ENCODE measurements at regions not wholly inside any gene's neighbourhood (a gene's known extent, or its start where the extent isn't known, plus 50 kb on each side); places are given as distances from the start of the nearest gene placed in this dataset.
A peak's percentile ranks its signal among the peaks of the same experiment; 100 is the strongest.
"Not testable (repeated sequence)": the region's sequence is repeated elsewhere in the genome, so short reads cannot be mapped to it uniquely, and the experiment has no call there.

- no peak for DNase-seq (ENCODE audit: low spot score)
Observed at GRCh38 chr3:150242220-150242936, 165.7 kb upstream of the TSC22D2 start.

DNA sequence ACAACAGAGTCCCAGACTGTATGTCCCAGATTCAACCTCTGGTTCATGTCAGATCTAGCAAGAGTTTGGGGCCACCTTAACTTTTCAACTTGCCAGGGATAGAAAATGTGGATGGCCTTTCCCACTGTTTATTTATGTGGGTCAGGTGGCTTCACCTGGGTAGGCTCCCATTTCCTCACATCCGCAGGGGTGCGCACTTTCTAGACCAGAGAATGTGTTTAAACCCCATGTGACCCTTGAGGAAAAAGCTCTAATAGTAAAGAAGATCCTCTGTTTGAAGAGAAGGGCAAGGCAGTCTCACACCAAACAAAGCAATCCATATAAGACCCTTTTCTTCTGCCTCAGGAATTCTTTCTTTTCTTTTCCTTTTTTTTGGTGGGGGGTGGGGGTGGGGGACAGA lies 167.2 kb upstream of the TSC22D2 start:
- no peak for DNase-seq (ENCODE audit: low spot score)

GRCh38 chr3:150239766-150240165 lies 168.3 kb upstream of the TSC22D2 start:
- no peak for DNase-seq (ENCODE audit: low spot score)

GRCh38 chr3:150238995-150239619 lies 169.0 kb upstream of the TSC22D2 start:
- DNase-seq (ENCODE audit: low spot score), result no peak

GRCh38 chr3:150238048-150238802 lies 169.9 kb upstream of the TSC22D2 start:
- DNase-seq (ENCODE audit: low spot score), result no peak

- no peak for DNase-seq (ENCODE audit: low spot score)
Observed at GRCh38 chr3:150237490-150237889, 170.6 kb upstream of the TSC22D2 start.

DNA sequence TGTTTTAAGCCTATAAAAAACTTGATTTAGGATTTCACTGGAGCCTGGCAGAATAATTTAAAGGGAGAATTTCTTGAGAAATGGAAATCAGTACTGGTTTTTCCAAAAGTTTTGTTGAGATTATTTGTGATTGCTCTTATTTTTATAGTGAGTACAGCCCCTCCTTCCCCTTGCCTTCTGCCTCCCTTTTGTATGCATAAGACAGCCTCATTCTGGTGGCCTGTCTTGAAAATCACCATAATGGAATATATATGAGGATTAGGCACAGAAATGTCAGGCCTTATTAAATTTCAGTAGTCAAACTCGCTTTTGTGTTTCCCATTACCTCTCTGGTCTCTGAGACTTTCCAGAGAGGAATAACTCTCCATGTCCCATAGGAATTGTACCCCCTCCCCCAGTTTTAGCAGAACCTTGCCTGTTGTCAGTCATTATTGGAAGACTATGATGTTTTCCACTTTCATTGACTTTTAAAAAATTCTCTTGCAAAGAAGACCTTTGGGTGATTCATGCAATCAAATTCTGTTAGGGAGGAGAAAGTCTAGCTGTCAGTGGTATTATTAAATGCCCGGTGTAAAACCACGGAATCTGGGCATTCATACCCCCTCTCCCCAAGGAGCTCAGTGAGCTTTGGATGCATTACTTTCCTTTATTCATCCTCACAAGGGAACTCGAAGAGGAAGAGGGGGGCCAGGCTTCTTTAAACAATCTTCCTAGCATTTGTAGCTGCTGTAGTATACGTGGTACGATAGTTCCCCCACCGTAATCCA lies 171.6 kb upstream of the TSC22D2 start:
- no peak for DNase-seq (ENCODE audit: low spot score)

DNA sequence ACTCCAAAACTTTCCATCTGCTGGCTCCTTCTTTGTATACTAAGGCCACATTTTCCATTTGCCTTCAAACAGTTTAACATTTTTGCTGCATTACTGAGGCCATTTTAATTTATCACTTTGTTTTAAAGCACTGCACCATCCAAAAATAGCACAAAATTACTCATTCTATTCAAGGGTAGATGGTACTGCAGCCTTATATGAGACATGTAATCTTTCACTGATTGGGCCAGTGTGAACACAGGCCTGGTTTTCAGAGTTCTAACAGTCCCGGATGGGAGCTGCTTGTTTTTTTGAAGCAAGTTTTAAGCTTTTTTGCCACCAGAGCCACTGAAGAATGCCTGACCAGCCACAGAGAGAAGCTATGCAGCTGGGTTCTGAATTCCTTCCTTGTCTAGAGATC lies 172.3 kb upstream of the TSC22D2 start:
- no peak for DNase-seq (ENCODE audit: low spot score)

- no peak for DNase-seq (ENCODE audit: low spot score)
Observed at GRCh38 chr3:150232992-150233451, 175.1 kb upstream of the TSC22D2 start.

GRCh38 chr3:150230037-150230436 lies 178.1 kb upstream of the TSC22D2 start:
- no peak for DNase-seq (ENCODE audit: low spot score)

GRCh38 chr3:150228626-150229025 lies 179.5 kb upstream of the TSC22D2 start:
- not testable (repeated sequence) for DNase-seq (ENCODE audit: low spot score)

- DNase-seq (ENCODE audit: low spot score), result peak; percentile 76
Observed at GRCh38 chr3:150227839-150228238, 180.3 kb upstream of the TSC22D2 start.

- no peak for DNase-seq (ENCODE audit: low spot score)
Observed at GRCh38 chr3:150225986-150226385, 182.1 kb upstream of the TSC22D2 start.

DNA sequence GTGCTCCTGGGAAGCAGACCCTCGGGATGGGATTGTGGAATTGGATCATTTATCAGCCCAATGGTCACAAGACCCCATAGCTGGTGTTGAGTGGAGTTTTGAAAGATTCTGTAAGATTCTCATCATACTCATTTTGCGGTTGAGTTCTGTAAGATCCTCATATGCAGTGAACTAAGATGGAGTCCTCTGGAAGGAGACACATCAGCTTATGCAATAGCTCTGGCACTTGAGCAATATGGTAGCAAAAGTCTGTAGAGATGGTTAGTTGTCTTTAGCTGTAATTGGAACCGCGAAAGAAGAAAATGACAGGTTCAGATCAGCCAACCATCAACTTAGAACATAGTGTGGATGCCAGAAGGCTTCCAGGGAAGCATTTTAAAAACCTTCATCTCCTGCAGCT lies 184.5 kb upstream of the TSC22D2 start:
- no peak for DNase-seq (ENCODE audit: low spot score)

GRCh38 chr3:150222691-150223489 lies 185.2 kb upstream of the TSC22D2 start:
- DNase-seq (ENCODE audit: low spot score), result no peak

- no peak for DNase-seq (ENCODE audit: low spot score)
Observed at GRCh38 chr3:150221904-150222523, 186.1 kb upstream of the TSC22D2 start.

DNA sequence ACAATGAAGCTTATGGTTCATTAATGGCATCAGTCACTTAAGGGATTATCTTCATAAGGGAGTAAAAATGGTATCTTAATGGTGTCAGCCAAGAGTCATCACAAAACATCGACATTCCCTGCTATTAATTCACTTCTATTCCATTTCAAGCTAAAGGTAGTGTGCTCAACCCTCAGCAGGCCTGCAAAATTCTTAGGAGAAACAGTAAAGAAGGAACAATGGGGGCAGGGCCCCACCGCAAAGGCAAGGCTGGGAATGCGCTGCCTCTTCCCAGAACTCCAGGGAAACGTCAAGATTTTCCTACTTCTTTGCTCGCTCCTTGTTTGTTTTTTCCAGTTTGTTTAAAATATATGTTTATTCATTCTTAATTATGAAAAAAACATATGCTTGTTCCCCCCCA lies 187.3 kb upstream of the TSC22D2 start:
- DNase-seq (ENCODE audit: low spot score), result no peak

DNA sequence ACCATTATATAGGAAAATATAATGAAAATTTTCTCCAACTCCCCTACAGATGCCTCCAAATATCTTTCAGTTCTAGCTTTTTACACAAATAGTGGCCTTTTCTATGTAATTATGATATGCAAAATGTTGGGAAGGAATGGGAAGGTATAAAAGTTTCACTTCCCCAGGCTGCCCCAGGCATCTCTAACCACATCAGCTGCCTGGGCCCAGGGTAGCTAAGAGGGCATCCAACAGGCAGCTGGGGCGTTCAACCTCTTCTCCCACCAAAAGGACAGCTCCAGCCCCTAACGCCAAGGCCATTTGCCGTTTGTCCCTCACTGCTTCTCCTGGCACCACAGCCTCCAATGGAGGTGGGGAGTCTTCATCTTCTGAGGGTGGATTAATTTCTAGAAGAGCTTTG lies 188.1 kb upstream of the TSC22D2 start:
- DNase-seq (ENCODE audit: low spot score), result no peak

GRCh38 chr3:150218841-150219240 lies 189.3 kb upstream of the TSC22D2 start:
- DNase-seq (ENCODE audit: low spot score), result no peak

- no peak for DNase-seq (ENCODE audit: low spot score)
Observed at GRCh38 chr3:150218236-150218635, 189.9 kb upstream of the TSC22D2 start.

GRCh38 chr3:150217691-150218090 lies 190.4 kb upstream of the TSC22D2 start:
- no peak for DNase-seq (ENCODE audit: low spot score)
